GM18870 (cell line): ENCODE measurements at regions not wholly inside any gene's neighbourhood (a gene's known extent, or its start where the extent isn't known, plus 50 kb on each side); places are given as distances from the start of the nearest gene placed in this dataset.

ENCODE experiments used
- ATAC-seq: cut with Tn5 transposase; IDR thresholded peaks from one replicate; pipeline ENCODE4 v1.9.1; 2021; ENCODE audit warnings: moderate library complexity; ENCODE audit not compliant: unreplicated experiment

GRCh38 chr11:19306179-19306944 is 65.6 kb upstream of the E2F8 start:
- ATAC-seq = no peak

DNA sequence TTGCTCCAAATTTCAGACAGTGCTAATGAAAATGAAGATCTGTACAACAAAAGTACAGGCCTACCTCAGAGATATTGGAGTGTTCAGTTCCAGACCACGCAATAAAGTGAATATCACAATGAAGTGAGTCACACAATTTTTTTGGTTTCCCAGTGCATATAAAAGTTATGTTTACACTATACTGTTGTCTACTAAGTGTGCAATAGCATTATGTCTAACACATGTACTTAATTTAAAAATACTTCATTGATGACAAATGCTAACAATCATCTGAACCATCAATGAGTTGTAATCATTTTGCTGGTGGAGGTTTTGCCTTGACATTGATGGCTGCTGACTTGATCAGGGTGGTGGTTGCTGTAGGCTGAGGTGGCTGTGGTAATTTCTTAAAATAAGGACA is 60.6 kb upstream of the E2F8 start:
- ATAC-seq = no peak

DNA sequence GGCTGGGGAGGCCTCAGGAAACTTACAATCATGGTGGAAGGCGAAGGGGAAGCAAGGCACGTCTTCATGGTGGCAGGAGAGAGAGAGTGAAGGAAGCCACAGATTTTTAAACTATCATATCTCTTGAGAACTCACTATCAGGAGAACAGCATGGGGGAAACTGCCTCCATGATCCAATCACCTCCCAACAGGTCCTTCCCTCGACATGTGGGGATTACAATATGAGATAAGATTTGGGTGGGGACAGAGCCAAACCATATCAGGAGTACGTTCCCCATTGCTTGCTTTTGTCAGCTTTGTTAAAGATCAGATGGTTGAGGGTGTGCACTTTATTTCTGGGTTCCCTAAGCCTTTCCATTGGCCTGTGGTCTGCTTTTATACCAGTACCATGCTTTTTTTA is 53.7 kb upstream of the E2F8 start:
- ATAC-seq = no peak

DNA sequence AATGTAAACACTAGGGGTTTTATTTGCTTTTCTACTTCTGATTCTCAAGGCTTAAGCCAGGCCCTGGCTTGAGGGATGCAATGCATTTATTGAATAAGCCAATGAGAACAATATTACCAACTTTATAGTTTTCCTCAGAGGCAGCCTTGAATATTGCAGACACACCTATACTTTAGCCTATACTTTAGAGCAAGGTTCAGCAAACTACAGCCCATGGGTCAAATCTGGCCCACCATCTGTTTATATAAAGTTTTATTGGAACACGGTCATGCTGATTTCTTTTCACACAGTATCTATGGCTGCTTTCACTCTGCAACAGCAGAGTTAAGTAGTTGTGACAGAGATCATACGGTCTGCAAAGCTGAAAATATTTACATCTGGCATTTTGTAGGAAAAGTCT is 50.3 kb upstream of the E2F8 start:
- ATAC-seq = no peak
